ENCODE measurements at regions not wholly inside any gene's neighbourhood (a gene's known extent, or its start where the extent isn't known, plus 50 kb on each side); places are given as distances from the start of the nearest gene placed in this dataset.

DNA sequence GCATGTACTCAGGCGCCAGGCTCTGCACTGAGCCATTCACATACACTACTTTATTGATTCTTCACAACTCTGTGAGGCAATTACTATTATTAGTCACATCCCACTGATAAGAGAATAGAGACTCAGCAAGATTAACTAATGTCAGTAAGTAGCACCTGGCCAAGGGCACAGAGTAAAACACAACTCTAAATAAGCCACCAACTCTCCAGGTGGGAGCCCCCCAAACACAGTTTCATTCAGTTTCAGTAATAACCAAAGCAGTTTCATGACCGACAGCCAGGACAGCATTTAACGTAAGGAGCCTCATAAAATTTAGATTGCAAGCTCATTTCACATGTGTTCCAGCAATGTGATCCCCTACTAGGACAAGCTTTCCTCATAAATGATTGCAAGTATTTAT lies 323.1 kb upstream of the CCDC196 start:
- intact Hi-C loops (cut with DNase I): no loop called here
- Histone ChIP-seq H3K27me3 (no peaks in the 10 kb centered on the region), H3K4me3 (no peak overlapping the region), H3K9me3 (no peaks in the 10 kb centered on the region), H3K4me1 (no peaks in the 10 kb centered on the region), H3K36me3 (no peaks in the 10 kb centered on the region), H3K27ac (no peak overlapping the region)
- no peak for ATAC-seq
- DNase-seq: no peak
- no peak for TF ChIP-seq POLR2A (IDR thresholded peaks at IDR 0.05)
- 83 to 92% (median 88%) methylated on average over 3 of the region's 3 CpGs for WGBS, 4 donors

DNA sequence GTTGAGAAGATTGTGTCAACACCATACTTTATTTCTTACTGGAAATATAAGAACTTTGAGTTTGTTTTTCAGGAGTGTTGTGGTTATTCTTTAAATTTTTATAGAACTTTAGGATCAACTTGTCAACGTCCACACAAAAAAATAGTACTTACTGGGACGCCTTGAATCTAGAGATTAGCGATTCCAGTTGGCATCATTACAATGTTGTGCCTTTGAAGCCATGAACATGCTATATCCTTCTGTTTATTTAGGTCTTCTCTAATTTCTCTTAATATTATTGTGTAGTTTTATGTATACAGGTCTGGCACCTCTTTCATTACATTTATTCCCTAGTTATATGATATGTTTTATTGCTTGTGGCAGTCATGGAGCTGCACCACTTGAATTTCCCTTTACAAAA lies 320.8 kb upstream of the CCDC196 start:
- DNase-seq (no peak), ATAC-seq (no peak)
- no peak for TF ChIP-seq POLR2A (IDR thresholded peaks at IDR 0.05)
- TF ChIP-seq, protein P1, sequence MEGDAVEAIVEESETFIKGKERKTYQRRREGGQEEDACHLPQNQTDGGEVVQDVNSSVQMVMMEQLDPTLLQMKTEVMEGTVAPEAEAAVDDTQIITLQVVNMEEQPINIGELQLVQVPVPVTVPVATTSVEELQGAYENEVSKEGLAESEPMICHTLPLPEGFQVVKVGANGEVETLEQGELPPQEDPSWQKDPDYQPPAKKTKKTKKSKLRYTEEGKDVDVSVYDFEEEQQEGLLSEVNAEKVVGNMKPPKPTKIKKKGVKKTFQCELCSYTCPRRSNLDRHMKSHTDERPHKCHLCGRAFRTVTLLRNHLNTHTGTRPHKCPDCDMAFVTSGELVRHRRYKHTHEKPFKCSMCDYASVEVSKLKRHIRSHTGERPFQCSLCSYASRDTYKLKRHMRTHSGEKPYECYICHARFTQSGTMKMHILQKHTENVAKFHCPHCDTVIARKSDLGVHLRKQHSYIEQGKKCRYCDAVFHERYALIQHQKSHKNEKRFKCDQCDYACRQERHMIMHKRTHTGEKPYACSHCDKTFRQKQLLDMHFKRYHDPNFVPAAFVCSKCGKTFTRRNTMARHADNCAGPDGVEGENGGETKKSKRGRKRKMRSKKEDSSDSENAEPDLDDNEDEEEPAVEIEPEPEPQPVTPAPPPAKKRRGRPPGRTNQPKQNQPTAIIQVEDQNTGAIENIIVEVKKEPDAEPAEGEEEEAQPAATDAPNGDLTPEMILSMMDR (IDR thresholded peaks at IDR 0.05): no peak
- intact Hi-C loops (cut with DNase I): no loop called here
- H3K4me3 ChIP-seq: no peak overlapping the region
- H3K4me1 ChIP-seq: no peaks in the 10 kb centered on the region
- H3K36me3 ChIP-seq: no peaks in the 10 kb centered on the region
- H3K9me3 ChIP-seq: no peaks in the 10 kb centered on the region
- no peak overlapping the region for H3K27ac ChIP-seq
- 62 to 84% (median 82%) methylated on average over 3 of the region's 3 CpGs for WGBS, 4 donors
- H3K27me3 ChIP-seq: no peaks in the 10 kb centered on the region

DNA sequence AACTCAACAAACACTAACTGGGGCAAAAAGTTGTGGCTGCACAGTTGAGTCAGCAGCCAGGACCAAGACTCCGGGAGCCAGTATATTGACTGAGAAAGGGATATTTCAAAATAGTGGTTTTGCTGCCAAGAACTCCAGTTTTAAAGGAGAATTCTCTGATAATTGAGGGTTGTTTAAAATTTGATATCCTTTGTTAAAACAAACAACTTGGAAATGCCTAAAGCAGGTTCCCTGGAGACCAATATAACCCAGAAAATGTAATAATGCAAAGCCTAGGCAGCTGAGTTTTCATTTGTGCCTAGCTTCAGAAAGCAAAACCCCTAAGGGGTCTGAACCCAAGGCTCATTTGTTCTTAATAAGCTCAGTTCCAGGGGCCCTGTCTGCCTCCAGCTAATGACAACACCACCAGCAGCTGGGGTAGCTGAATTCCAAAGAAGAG lies 311.7 kb upstream of the CCDC196 start:
- H3K27me3 ChIP-seq: no peaks in the 10 kb centered on the region
- intact Hi-C loops (cut with DNase I): no loop called here
- H3K4me1 ChIP-seq: no peaks in the 10 kb centered on the region
- peaks cover 0 to 10% (median 0%) of the 10 kb centered on the region in 12 donors for H3K9me3 ChIP-seq
- ATAC-seq (peak in 1 of 4 donors; percentile 42), DNase-seq (no peak)
- H3K4me3 ChIP-seq: no peak overlapping the region
- TF ChIP-seq POLR2A (IDR thresholded peaks at IDR 0.05): no peak
- TF ChIP-seq, protein P1 (IDR thresholded peaks at IDR 0.05): no peak
- 42 to 55% (median 52%) methylated on average over 1 of the region's 1 CpG for WGBS, 4 donors
- H3K36me3 ChIP-seq: no peaks in the 10 kb centered on the region
- no peak overlapping the region for H3K27ac ChIP-seq

DNA sequence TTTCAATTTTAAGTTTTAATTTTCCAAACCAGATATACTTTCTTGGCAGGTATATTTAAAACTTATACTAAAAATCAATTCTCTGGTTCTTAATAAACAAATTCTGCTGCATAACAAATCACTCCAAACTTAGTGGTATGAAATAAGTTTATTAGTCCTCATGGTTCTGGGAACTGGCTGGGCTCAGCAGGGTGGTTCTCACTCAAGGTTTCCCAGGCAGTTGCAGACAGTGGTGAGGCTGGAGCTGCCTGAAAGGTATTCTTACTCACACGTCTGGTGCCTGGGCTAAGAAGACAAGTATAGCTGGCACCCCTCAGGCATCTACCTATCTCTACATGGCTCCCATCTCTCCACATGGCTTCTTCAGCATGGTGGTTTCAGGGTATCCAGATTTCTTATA lies 308.2 kb upstream of the CCDC196 start:
- H3K27me3 ChIP-seq: no peaks in the 10 kb centered on the region
- no peak overlapping the region for H3K27ac ChIP-seq
- ATAC-seq: no peak
- intact Hi-C loops (cut with DNase I): no loop called here
- H3K9me3 ChIP-seq: peaks cover 0 to 10% (median 0%) of the 10 kb centered on the region in 12 donors
- no peak overlapping the region for H3K4me3 ChIP-seq
- DNase-seq: no peak
- TF ChIP-seq, protein P1 (IDR thresholded peaks at IDR 0.05): no peak
- TF ChIP-seq POLR2A (IDR thresholded peaks at IDR 0.05): no peak
- 25 to 64% (median 58%) methylated on average over 1 of the region's 1 CpG for WGBS, 4 donors
- H3K36me3 ChIP-seq: no peaks in the 10 kb centered on the region
- no peaks in the 10 kb centered on the region for H3K4me1 ChIP-seq

DNA sequence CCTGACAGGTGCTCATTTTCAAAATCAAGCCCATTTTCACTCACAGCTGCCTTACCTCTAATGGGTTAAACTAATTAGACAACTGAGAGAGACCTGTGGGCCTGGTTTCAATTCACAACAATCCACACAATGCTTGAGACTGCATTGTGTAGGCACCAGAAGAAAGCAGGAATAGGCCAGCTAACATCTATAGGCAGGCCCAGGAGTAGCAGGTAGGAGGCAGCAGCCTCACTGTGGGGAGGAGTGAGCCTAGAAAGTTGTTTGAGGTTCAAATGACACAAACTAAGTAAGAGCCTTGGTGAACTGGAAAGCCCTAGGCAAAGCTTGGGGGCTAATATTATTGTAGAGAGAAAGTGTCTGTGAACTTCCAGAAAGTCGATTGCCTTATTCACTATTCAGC lies 289.5 kb upstream of the CCDC196 start:
- intact Hi-C loops (cut with DNase I): no loop called here
- no peak overlapping the region for H3K27ac ChIP-seq
- TF ChIP-seq, protein P1 (IDR thresholded peaks at IDR 0.05): no peak
- no peak for TF ChIP-seq POLR2A (IDR thresholded peaks at IDR 0.05)
- no peaks in the 10 kb centered on the region for H3K9me3 ChIP-seq
- H3K4me3 ChIP-seq: no peak overlapping the region
- no peak for ATAC-seq
- H3K36me3 ChIP-seq: no peaks in the 10 kb centered on the region
- no peak for DNase-seq
- WGBS, 4 donors: 56 to 88% (median 77%) methylated on average over 1 of the region's 1 CpG
- H3K4me1 ChIP-seq: no peaks in the 10 kb centered on the region
- no peaks in the 10 kb centered on the region for H3K27me3 ChIP-seq
